ENCODE measurements at regions not wholly inside any gene's neighbourhood (a gene's known extent, or its start where the extent isn't known, plus 50 kb on each side); places are given as distances from the start of the nearest gene placed in this dataset.

DNA sequence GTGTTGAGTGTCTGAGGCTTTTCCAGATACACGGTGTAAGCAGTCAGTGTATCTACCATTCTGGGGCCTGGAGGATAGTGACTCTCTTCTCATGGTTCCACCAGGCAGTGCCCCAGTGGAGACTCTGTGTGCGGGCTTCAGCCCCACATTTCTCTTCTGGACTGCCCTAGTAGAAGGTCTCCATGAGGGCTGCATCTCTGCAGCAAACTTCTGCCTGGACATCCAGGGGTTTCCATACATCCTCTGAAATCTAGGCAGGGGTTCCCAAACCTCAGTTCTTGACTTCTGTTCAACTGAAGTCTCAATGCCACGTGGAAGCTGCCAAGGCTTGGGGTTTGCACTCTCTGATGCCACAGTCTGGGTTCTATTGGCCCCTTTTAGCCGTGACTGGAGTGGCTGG, 256.6 kb upstream of the ITGA1 start (continued):
- TF ChIP-seq CEBPB (IDR thresholded peaks at IDR 0.05; ENCODE audit: low read depth, low read length) (no peak), TAF7 (optimal IDR thresholded peaks at IDR 0.05; ENCODE audit: borderline replicate concordance, low read depth, low read length) (no peak), NANOG (IDR thresholded peaks at IDR 0.05; ENCODE audit: insufficient read depth, low read depth, low read length, poor library complexity, severe bottlenecking) (no peak), NRF1 (IDR thresholded peaks at IDR 0.05; ENCODE audit: low read depth, low read length) (no peak)

Data from H1 (cell line).